Mesothelial cell of epicardium (in vitro differentiated cells): ENCODE measurements at regions not wholly inside any gene's neighbourhood (a gene's known extent, or its start where the extent isn't known, plus 50 kb on each side); places are given as distances from the start of the nearest gene placed in this dataset.

Experiments used
- DNase-seq, 2 experiments: peaks; one replicate each; pipeline ENCODE4 v3.0.0; 2021; ENCODE audit warnings: low spot score in 2 of 2; ENCODE audit not compliant: unreplicated experiment in 2 of 2
- H3K27ac Mint-ChIP-seq: 2 replicates; pipeline ENCODE4 v1.8.0; 2021; ENCODE audit warnings: mixed read lengths
- H3K27me3 Mint-ChIP-seq: 2 replicates; pipeline ENCODE4 v1.8.0; 2021; ENCODE audit warnings: low read depth, mixed read lengths
- H3K36me3 Mint-ChIP-seq: 2 replicates; pipeline ENCODE4 v1.8.0; 2021; ENCODE audit warnings: mixed read lengths
- H3K4me1 Mint-ChIP-seq: 2 replicates; pipeline ENCODE4 v1.8.0; 2021; ENCODE audit warnings: mixed read lengths
- H3K4me3 Mint-ChIP-seq: 2 replicates; pipeline ENCODE4 v1.8.0; 2021; ENCODE audit warnings: mild to moderate bottlenecking, moderate library complexity, mixed read lengths
- H3K9me3 Mint-ChIP-seq: 2 replicates; pipeline ENCODE4 v1.8.0; 2021; ENCODE audit warnings: mixed read lengths
- TF ChIP-seq, protein P1 (sequence below): fragments of 200-600 bp; sonication (generic); IDR thresholded peaks from one replicate; pipeline ENCODE4 v1.5.0; 2021; ENCODE audit warnings: antibody characterized with exemption; ENCODE audit not compliant: unreplicated experiment

DNA sequence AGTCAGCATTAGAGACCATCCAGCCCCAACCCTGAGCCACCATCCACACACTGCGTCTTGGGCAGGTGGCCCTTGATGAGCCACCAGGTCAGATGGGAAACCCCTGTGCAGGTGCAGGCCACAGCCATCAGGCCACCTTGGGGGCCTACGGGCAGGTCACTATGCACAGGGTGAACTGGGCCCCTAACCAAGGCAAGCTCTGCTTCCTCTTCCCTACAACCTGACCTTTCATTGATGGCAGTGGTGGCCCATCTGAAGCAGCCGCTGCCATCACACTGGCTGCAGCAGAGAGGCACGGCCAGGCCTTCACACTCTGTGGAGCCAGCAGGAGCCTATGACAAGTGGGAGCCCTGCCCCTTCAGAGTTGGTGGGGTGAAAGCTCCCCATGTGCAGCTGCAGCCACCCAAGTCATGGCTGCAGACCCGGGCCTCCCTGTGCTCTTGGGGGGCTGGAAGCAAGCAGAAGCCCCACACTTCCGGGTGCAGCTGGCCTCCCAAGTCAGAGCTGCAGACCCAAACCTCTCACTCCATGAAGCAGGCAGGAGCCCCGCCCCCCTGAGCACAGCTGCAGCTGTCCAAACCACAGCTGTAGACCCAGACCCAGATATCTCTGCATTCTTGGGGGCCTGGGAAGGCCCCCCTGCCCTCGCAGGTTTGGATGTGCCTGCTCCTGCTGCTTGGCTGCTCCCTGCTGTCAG, 681.5 kb downstream of the MATN1 start:
- TF ChIP-seq, protein P1, sequence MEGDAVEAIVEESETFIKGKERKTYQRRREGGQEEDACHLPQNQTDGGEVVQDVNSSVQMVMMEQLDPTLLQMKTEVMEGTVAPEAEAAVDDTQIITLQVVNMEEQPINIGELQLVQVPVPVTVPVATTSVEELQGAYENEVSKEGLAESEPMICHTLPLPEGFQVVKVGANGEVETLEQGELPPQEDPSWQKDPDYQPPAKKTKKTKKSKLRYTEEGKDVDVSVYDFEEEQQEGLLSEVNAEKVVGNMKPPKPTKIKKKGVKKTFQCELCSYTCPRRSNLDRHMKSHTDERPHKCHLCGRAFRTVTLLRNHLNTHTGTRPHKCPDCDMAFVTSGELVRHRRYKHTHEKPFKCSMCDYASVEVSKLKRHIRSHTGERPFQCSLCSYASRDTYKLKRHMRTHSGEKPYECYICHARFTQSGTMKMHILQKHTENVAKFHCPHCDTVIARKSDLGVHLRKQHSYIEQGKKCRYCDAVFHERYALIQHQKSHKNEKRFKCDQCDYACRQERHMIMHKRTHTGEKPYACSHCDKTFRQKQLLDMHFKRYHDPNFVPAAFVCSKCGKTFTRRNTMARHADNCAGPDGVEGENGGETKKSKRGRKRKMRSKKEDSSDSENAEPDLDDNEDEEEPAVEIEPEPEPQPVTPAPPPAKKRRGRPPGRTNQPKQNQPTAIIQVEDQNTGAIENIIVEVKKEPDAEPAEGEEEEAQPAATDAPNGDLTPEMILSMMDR = no peak
- peaks cover 6% of the 10 kb centered on the region for H3K27me3 Mint-ChIP-seq
- H3K4me1 Mint-ChIP-seq = no peaks in the 10 kb centered on the region
- H3K9me3 Mint-ChIP-seq = no peaks in the 10 kb centered on the region
- peak in 1 of 2 experiments; percentile 37 for DNase-seq
- H3K27ac Mint-ChIP-seq = no peak overlapping the region
- H3K36me3 Mint-ChIP-seq = no peaks in the 10 kb centered on the region
- H3K4me3 Mint-ChIP-seq = no peak overlapping the region

DNA sequence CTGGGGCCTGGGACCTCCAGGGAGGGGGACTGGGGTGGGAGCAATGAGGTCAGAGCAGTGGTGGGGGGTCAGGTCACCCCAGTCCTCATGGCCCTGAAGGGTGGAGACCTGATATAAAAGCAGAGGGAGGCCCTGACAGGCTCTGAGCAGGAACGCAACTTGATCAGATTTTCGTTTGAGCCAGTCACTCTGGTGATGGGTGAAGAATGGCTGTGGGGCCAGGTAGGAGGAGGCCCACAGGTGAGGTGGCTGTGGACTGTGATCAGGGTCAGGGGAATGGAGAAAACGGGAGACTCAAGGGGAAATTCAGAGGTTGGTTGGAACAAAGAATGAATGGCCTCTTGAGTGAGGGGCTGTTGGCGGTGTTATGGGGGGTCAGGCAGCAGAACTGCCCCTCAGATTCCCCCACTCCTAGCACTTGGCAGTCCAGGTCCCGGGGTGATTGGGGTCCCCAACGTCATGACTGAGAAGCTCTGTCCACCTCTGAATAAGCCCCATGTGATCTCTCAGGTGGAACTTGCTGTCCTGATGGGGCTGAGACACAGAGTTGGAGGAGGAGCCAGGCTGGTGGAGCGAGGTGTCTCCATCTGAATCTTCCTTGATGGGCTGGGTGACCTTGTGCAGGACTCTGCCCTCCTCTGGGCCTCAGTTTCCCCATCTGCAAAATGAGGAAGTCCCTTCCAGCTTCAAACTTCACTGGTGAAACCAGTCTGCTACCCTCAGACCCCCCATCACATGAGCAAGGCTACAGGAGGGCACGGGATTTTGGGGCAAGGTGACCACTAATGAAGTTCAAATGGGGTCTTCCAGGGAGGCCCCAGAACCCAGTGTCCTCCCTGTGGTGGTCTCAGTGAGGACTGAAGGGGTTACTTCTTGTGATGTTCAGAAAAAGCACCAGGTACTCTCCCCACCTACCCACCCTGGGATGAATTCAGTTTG, 683.0 kb downstream of the MATN1 start:
- DNase-seq = peak in 1 of 2 experiments; percentile 34
- no peaks in the 10 kb centered on the region for H3K36me3 Mint-ChIP-seq
- H3K4me1 Mint-ChIP-seq = no peaks in the 10 kb centered on the region
- peaks cover 3% of the 10 kb centered on the region for H3K27me3 Mint-ChIP-seq
- H3K27ac Mint-ChIP-seq = no peak overlapping the region
- no peak overlapping the region for H3K4me3 Mint-ChIP-seq
- no peaks in the 10 kb centered on the region for H3K9me3 Mint-ChIP-seq
- TF ChIP-seq, protein P1 = no peak

DNA sequence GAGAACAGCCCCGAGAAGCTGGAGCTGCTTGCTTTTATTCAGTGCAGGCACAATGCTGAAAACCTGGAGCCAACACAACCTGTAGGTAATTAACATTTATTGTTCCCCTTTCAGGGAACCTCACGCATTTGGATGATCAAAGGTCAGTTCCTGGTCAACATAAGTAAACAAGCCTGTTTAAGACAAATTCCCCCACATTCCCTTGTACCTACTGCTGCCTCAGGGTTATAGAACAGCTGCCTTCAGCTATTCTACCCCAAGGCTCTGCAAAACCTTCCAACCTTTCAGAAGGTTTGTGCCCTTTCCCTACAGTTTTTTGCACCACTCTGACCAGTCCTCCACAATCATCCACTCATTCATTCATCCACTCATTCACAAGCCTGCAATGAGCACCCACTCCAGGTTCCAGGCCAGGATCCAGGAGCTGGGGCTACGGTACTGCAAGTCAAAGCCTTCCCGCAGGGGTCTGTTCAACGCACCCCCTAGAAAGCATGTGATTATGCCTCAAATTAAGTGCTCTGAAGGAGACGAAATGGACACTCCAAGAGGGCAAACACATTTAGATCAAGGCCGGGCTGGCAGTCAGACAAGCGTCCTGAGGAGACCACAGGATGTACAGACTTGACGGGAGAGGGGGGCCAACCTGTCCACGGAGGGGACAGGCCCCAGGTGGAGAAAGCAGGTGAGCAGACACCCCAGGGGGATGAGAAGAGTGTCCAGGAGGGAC, 683.9 kb downstream of the MATN1 start:
- H3K4me1 Mint-ChIP-seq = no peaks in the 10 kb centered on the region
- H3K4me3 Mint-ChIP-seq = no peak overlapping the region
- TF ChIP-seq, protein P1 = no peak
- H3K36me3 Mint-ChIP-seq = no peaks in the 10 kb centered on the region
- no peak overlapping the region for H3K27ac Mint-ChIP-seq
- no peaks in the 10 kb centered on the region for H3K9me3 Mint-ChIP-seq
- peak in 1 of 2 experiments; percentile 26 for DNase-seq
- H3K27me3 Mint-ChIP-seq = no peaks in the 10 kb centered on the region

DNA sequence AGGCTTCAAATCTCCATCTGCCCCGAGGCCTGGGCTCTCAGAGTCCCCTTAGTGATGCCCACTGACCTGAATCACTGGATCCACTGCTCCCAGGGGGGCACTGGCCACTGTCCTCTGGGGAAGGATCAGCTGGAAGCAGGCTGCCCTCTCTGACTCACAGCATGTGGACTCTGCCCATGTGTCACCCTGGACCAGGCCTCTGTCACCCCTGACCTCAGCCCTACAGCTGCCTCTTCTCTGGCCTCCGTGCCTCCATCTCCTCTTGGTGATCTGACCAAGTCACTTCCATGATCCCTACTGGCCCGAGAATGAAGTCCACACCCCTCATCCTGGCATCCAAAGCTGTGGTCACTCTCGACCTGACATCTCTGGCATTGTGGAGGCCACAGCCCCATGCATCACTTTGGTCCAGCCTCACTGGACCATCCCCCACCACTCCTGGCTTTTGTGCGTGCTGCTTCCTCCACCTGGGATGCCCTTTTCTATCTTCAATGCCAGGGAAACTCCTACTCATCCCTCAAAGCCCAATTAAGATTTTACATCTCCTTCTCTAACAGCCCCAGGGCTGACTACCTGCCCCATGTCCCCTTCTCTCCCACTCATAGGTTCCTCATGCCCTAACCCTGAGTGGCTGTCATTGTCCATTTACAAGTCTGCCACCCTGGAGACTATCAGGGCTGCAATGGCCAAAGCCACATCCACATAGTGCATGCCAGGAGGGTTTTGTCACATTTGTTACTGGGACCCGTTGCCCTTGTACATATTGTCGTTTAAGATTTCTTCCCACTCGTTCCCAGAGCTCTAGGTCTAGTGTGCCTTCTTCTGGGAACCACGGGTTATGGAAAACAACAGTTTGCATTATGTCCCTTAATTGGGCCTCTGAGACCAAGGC, 685.0 kb downstream of the MATN1 start:
- TF ChIP-seq, protein P1 = no peak
- Mint-ChIP-seq H3K9me3 (no peaks in the 10 kb centered on the region), H3K4me3 (no peak overlapping the region), H3K27me3 (no peaks in the 10 kb centered on the region), H3K36me3 (no peaks in the 10 kb centered on the region), H3K4me1 (no peaks in the 10 kb centered on the region), H3K27ac (no peak overlapping the region)
- peak in 1 of 2 experiments; percentile 27 for DNase-seq
